HCT116 (cell line): ENCODE measurements at regions not wholly inside any gene's neighbourhood (a gene's known extent, or its start where the extent isn't known, plus 50 kb on each side); places are given as distances from the start of the nearest gene placed in this dataset.

ENCODE experiments used
- CEBPB ChIP-seq: IDR thresholded peaks from 2 replicates; pipeline ENCODE4 v1.6.1; 2012; ENCODE audit warnings: low read depth
- CTCF ChIP-seq, 3 experiments: fragments of 200-600 bp in 1 of 3; sonication (generic) in 1 of 3; IDR thresholded peaks in 2 of 3; conservative IDR thresholded peaks in 1 of 3; 2 replicates each; pipeline ENCODE4 v1.5.1; 2012 to 2017; ENCODE audit warnings: low read depth in 2 of 3, low read length in 2 of 3, antibody characterized with exemption in 1 of 3, borderline replicate concordance in 1 of 3, control low read depth in 1 of 3, mild to moderate bottlenecking in 1 of 3, mixed read lengths in 1 of 3, mixed run types in 1 of 3, moderate library complexity in 1 of 3; ENCODE audit not compliant: insufficient read depth in 1 of 3
- EGR1 ChIP-seq: IDR thresholded peaks from 2 replicates; pipeline ENCODE4 v1.6.1; 2012; ENCODE audit warnings: low read depth
- EZH2 ChIP-seq: fragments of 200-600 bp; sonication (generic); IDR thresholded peaks from 2 replicates; pipeline ENCODE4 v1.6.1; 2017; ENCODE audit warnings: antibody characterized with exemption, mixed run types
- EZH2phosphoT487 ChIP-seq: fragments of 200-600 bp; IDR thresholded peaks from 2 replicates; pipeline ENCODE4 v1.6.1; 2018; ENCODE audit warnings: antibody characterized with exemption, borderline replicate concordance
- FOSL1 ChIP-seq: IDR thresholded peaks from 2 replicates; pipeline ENCODE4 v1.6.1; 2012; ENCODE audit warnings: low read depth
- JUND ChIP-seq: IDR thresholded peaks from 2 replicates; pipeline ENCODE4 v1.6.1; 2012
- MAX ChIP-seq: IDR thresholded peaks from 2 replicates; pipeline ENCODE4 v1.6.1; 2012
- POLR2A ChIP-seq: IDR thresholded peaks from 2 replicates; pipeline ENCODE4 v1.7.0; 2011; ENCODE audit warnings: borderline replicate concordance; ENCODE audit not compliant: insufficient read depth, insufficient read length; ENCODE audit errors: extremely low read depth
- POLR2AphosphoS5 ChIP-seq: IDR thresholded peaks from 2 replicates; pipeline ENCODE4 v1.6.1; 2011; ENCODE audit warnings: mild to moderate bottlenecking, low read depth, low read length, moderate library complexity
- REST ChIP-seq: IDR thresholded peaks from 2 replicates; pipeline ENCODE4 v1.6.1; 2012; ENCODE audit warnings: low read depth
- SRF ChIP-seq: IDR thresholded peaks from 2 replicates; pipeline ENCODE4 v1.6.1; 2012; ENCODE audit warnings: low read depth
- YY1 ChIP-seq: IDR thresholded peaks from 2 replicates; pipeline ENCODE4 v1.6.1; 2011; ENCODE audit warnings: low read length, low read depth, moderate library complexity, mild to moderate bottlenecking; ENCODE audit not compliant: insufficient replicate concordance; ENCODE audit errors: extremely low read depth

GRCh38 chr5:50990296-50990924 lies 324.0 kb downstream of the PARP8 start:
- TF ChIP-seq REST: no peak
- no peak for TF ChIP-seq YY1
- no peak for TF ChIP-seq EZH2phosphoT487
- no peak for TF ChIP-seq FOSL1
- TF ChIP-seq POLR2AphosphoS5: no peak
- no peak for TF ChIP-seq CTCF (IDR thresholded peaks at IDR 0.05 in 2 of 3, conservative IDR thresholded peaks at IDR 0.05 in 1 of 3; ENCODE audit: borderline replicate concordance in 1 of 3, insufficient read depth in 1 of 3, low read depth in 2 of 3, low read length in 2 of 3)
- TF ChIP-seq POLR2A: no peak
- no peak for TF ChIP-seq EGR1
- TF ChIP-seq CEBPB: no peak
- no peak for TF ChIP-seq MAX
- no peak for TF ChIP-seq SRF
- TF ChIP-seq JUND: no peak
- TF ChIP-seq EZH2: no peak
